22Rv1 (cell line): ENCODE measurements at regions not wholly inside any gene's neighbourhood (a gene's known extent, or its start where the extent isn't known, plus 50 kb on each side); places are given as distances from the start of the nearest gene placed in this dataset.

Experiments used
- ZFX ChIP-seq: fragments of 450-650 bp; IDR thresholded peaks from 2 replicates; pipeline ENCODE4 v1.6.1; 2017; ENCODE audit warnings: antibody characterized with exemption, borderline replicate concordance
- TF ChIP-seq, protein P1 (sequence below): fragments of 450-650 bp; IDR thresholded peaks from 2 replicates; pipeline ENCODE4 v1.5.1; 2017; ENCODE audit warnings: mild to moderate bottlenecking

DNA sequence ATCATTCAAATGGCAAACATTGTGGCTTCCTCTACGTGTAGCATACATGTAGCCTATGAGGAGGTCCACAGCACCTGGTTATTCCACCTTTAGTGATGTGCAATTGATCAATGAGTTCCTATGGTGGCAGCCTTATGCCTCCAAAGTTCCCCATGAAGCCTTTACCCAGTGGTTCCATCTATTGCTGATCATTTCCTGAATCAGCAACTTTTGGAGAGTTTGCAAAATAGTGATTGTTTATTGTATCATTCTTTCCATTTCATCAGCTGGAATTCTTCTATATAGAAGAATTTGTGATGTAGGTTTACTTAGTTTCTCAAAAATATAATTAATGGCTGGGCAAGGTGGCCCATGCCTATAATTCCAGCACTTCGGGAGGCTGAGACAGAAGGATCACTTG is 380.2 kb upstream of the MKI67 start:
- TF ChIP-seq, protein P1, sequence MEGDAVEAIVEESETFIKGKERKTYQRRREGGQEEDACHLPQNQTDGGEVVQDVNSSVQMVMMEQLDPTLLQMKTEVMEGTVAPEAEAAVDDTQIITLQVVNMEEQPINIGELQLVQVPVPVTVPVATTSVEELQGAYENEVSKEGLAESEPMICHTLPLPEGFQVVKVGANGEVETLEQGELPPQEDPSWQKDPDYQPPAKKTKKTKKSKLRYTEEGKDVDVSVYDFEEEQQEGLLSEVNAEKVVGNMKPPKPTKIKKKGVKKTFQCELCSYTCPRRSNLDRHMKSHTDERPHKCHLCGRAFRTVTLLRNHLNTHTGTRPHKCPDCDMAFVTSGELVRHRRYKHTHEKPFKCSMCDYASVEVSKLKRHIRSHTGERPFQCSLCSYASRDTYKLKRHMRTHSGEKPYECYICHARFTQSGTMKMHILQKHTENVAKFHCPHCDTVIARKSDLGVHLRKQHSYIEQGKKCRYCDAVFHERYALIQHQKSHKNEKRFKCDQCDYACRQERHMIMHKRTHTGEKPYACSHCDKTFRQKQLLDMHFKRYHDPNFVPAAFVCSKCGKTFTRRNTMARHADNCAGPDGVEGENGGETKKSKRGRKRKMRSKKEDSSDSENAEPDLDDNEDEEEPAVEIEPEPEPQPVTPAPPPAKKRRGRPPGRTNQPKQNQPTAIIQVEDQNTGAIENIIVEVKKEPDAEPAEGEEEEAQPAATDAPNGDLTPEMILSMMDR: no peak
- TF ChIP-seq ZFX: no peak
